D341Med (cell line): ENCODE measurements at regions not wholly inside any gene's neighbourhood (a gene's known extent, or its start where the extent isn't known, plus 50 kb on each side); places are given as distances from the start of the nearest gene placed in this dataset.
"Not testable (repeated sequence)": the region's sequence is repeated elsewhere in the genome, so short reads cannot be mapped to it uniquely, and the experiment has no call there.

Experiments used
- DNase-seq: peaks from one replicate; pipeline ENCODE4 v3.0.0; 2012; ENCODE audit warnings: low spot score

DNA sequence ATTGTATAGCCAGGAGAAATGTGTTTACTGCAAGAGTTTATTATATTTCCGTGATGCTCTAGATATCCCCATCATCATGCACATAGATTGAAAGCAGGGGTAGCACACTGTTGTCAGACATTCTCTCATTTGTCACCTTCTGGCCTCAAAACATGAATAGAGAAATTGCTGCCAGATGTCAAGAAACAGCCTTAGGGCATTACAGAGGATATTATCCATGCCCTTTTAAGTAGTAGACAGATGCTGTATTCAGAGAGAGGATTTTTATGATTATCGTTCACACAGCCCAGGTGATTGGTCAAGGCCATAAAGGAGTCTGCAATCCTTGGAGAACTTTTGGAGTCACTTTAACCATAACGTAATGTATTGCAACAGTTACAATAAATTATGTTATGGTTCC lies 1961.5 kb upstream of the TENM3 start:
- DNase-seq = peak; percentile 47

GRCh38 chr4:180284267-180284666 lies 1958.9 kb upstream of the TENM3 start:
- no peak for DNase-seq

DNA sequence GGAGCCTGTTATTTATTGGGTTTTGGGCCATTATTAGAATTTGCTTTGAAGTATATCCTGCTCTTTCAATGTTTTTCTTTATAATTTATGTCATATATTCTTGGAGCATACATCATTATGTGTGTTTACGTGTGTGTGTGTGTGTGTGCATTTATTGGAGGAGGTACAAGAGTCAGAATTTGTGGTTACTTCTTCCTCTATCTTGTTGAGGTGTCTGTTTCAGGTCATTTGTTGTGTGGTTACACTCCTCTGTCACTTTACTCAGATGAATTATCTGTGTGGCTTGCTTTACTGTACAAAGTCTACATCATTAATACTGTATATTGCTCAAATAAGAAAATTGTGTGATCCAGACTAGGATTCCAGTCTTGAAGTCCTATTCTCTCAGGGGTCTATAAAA lies 1957.4 kb upstream of the TENM3 start:
- no peak for DNase-seq

GRCh38 chr4:180292339-180292738 lies 1950.9 kb upstream of the TENM3 start:
- DNase-seq = no peak

GRCh38 chr4:180296036-180296599 lies 1947.1 kb upstream of the TENM3 start:
- no peak for DNase-seq

GRCh38 chr4:180304321-180304720 lies 1938.9 kb upstream of the TENM3 start:
- no peak for DNase-seq

- no peak for DNase-seq
Observed at GRCh38 chr4:180310616-180311015, 1932.6 kb upstream of the TENM3 start.

DNA sequence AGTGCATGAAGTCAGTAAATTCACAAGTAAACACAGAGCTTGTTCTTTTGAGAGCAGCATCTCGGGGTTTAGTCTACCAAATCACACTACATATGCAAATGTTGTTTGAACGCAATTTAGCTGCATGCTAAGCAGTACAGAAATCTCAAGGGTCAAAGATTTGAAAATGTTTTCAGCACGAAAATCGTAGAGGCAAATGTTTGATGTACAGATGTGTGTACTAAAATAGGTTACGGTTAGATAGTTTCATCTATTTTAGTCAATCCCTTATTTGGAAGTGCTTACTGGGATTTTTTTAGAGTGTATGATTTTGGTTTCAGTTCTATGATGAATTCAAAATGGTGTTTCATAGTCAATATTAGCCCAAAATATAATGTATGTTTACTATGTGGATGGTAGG lies 1928.2 kb upstream of the TENM3 start:
- no peak for DNase-seq

DNA sequence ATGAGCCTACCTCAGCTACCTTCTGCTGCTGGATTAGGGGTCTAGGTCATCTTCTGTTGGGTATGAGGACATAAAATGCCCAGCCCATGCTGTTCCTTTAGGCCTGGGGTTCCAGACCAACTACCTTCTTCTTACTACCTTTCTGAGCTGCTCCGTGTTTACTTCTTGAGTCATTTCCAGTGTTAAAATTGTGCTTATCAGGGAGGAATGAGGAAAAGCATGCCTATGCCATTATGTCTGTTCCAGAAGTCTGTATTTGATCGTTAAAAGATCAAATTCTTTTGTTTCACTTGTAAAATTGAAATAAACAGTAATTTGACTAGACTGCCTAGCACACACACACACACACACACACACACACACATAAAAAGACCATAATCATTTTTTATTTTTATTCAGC lies 1912.7 kb upstream of the TENM3 start:
- DNase-seq = no peak

DNA sequence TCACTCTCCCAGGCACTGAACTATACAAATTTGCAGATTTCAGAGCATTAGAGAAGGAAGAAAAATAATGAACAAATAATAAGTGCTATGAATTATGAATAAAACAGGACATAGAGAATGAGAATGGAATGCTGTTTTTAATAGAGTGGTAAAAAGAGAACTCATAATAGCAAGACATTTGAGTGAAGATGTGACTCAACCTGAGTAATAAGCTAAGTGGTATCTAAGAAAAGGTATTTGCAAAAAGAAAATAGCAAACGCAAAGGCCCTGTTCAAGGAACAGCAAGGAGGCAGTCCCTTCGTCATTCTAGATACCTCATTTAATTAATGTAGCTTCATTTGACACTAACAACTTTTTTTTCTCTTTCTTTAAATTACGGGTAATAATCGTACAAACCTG lies 1910.0 kb upstream of the TENM3 start:
- DNase-seq = no peak

DNA sequence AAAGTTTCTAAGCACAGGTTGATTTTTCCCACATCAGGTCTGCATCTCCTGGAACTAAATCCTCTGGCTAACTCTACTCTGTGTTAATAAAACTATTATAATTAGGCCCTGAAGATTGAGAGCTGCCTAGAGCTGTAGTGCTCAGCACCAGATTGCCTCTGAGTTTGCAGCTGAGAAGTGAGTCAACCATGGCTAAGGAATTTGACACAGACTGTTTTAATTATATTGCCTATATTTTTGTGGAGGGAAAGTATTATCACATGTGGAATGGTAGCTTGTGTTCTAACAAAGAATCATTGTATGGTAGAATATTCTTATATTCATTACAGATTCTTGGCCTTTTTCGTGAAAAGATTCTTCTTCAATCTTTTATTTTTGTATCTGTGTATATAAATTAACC lies 1907.6 kb upstream of the TENM3 start:
- DNase-seq = no peak

DNA sequence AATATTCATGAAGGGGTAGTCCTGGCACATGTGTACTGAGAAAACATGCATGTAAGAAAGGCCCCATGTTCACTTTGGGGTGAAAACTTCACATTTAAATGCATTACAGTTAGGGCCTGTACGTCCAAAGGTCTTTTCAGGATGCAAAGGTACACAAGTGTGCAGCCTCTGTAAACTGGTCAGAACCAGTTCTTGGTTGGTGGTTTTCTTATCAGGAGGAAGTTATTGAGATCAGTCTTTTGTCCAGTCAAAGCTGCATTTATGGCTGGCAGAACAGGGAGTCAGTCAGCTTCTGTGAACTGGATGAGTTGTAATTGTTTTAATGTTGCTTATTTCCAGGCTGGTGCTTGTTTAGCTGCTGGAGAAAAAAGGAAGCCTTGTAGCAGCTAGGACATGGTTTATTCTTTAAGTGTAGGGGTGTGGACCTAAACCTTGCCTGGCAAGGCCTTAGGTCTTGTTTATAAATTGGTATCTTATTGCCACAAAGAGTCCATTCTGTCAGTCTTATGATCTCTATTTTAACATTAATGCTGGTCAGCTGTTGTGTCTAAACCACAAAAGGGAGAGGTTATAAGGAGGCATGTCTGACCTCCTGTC lies 1906.6 kb upstream of the TENM3 start:
- DNase-seq = no peak

DNA sequence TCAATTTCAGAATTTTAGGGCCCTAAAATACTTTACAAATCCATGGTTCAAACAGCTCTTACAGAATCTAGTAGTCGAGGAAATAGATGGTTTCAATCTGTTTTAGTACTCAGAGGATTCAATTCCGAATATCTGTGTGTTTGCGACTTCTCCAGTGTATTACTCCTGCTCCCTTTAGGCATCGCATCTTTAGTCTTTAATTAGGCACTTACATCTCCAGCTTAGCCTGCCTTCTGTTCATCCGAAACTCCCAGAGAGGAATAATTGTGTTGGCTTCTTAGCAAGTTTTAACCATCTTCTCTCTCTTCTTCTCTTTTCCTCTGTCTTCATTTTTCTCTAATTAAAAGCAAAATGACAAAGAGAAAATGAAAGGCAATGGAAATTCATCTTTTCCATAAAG lies 1901.3 kb upstream of the TENM3 start:
- DNase-seq = peak; percentile 26

GRCh38 chr4:180350901-180351300 lies 1892.3 kb upstream of the TENM3 start:
- DNase-seq = no peak

DNA sequence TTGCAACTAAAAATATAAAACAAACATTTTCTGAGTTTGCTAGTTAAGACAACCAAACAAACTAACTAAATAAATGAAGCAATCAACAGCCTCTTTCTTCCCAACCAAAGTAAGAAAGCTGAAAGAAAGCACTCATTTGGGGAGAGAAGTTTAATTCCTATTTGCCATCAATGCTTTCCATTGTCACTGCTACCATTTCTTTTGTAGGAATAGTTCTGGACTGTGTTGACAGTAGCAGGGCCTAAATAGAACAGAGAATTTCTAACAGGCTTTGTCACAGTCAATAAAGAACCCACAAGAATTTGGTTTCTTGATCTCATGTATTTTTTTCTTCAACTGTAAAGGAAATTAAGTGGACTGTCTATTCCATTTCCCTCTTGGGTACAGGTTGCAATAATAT lies 1886.4 kb upstream of the TENM3 start:
- no peak for DNase-seq

DNA sequence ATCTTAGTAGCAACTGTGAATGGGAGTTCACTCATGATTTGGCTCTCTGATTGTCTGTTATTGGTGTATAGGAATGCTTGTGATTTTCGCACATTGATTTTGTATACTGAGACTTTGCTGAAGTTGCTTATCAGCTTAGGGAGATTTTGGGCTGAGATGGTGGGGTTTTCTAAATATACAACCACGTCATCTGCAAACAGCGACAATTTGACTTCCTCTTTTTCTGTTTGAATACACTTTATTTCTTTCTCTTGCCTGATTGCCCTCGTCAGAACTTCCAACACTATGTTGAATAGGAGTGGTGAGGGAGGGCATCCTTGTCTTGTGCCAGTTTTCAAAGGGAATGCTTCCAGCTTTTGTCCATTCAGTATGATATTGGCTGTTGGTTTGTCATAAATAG lies 1883.1 kb upstream of the TENM3 start:
- DNase-seq = not testable (repeated sequence)

GRCh38 chr4:180363815-180364214 lies 1879.4 kb upstream of the TENM3 start:
- DNase-seq = no peak

DNA sequence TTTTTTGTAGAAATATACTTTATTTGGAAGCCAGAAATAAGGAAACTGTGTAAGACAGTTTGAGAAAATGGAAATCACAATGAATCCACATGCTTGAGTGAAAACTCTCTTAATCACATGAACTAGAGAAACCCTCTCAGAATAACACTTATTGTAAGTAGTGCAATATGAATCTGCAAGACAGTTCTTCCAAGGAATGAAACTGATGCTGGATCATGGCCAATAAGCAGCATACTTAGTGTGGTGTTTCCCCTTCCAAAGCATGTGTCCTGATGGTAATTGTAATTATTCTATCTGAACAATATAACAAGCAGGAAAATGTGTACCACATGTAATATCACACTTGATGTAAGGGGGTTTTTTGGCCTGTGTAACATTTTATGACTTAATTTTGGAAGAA lies 1870.5 kb upstream of the TENM3 start:
- no peak for DNase-seq

DNA sequence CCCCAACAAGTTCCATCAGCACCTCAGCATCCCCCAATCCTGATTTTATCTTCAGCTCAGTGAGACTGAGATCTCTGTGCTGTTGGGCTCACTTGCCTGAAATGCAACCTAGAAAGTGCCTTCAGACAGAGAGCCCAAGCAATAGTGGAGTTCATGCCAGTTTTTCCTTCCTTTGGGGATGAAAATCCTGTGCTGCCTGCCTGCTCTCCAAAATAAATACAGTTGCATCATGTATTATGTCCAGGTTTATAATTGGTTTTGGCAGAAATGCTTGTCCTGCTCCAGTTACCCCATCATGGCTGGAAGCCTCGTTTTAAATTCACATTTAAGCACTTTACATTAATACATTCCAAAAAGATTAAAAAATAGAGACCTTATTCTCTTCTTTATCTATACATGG lies 1865.5 kb upstream of the TENM3 start:
- DNase-seq = no peak

GRCh38 chr4:180380733-180381132 lies 1862.5 kb upstream of the TENM3 start:
- no peak for DNase-seq

GRCh38 chr4:180391613-180392012 lies 1851.6 kb upstream of the TENM3 start:
- DNase-seq = no peak

- no peak for DNase-seq
Observed at GRCh38 chr4:180394312-180394711, 1848.9 kb upstream of the TENM3 start.

- no peak for DNase-seq
Observed at GRCh38 chr4:180394730-180395129, 1848.5 kb upstream of the TENM3 start.

DNA sequence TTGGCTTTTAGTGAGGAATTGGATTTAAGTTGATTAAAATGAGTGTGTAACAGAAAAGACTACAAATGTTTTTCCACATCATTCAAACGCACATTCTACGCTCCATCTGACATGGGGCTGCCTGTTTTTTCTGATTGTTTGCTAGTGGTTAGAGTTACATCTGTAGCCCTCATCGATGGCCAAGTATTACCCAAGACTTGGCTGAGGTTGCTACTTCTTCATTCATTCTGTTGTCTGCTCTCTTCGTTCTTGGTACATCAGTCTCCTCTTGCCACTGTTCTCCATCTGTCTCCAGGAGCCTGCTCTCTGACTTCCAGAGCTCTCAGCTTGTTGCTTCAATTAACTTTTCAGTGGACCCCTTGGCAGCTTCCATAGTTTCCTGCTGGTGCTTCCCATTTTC lies 1844.6 kb upstream of the TENM3 start:
- DNase-seq = no peak
